Activated CD4-positive, alpha-beta T cell treated with anti-CD3 and anti-CD28 coated beads for 1 hour (primary cell): ENCODE measurements at regions not wholly inside any gene's neighbourhood (a gene's known extent, or its start where the extent isn't known, plus 50 kb on each side); places are given as distances from the start of the nearest gene placed in this dataset.
"Not testable (repeated sequence)": the region's sequence is repeated elsewhere in the genome, so short reads cannot be mapped to it uniquely, and the experiment has no call there.

Experiments used
- DNase-seq: peaks from one replicate; pipeline ENCODE4 v3.0.0-alpha.2; 2020

DNA sequence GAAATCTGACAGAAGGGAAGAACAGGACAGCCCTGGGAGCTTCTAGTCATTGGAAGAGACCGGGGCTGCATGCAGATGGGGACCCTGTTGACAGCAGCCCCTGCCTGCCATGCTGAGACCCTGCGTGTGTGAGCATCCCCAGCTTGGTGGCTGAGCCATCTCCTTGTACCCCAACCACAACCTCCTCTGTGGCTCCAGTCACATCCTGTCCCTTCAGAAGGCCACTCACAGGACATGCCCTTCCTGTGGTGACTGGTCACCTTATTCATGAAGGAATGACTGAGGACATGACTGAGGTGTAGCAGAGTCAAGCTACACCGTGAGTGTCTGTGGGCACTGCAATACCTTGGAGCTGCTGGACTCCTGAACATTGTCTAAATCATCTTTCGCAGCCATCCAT lies 141.8 kb upstream of the ERRFI1 start:
- DNase-seq: no peak

DNA sequence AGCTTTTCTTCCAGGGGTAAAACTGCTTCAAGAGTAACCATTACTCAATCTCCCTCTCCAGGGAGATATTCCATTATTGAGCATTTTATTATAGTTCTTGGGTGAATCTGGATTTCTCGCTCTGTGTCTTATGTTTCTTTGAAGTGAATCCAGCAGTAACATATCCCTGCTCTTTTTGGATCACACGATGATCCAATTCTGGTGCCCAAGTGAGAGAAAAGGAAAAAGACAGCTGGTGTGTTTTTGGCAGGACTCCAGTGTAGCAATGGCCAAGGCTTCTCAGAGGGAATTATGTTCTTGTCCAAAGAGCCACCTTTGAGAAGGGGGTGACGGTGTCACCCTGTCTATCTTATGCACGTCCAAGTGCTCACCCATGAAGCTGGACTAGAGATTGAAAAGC lies 140.3 kb upstream of the ERRFI1 start:
- DNase-seq: no peak

DNA sequence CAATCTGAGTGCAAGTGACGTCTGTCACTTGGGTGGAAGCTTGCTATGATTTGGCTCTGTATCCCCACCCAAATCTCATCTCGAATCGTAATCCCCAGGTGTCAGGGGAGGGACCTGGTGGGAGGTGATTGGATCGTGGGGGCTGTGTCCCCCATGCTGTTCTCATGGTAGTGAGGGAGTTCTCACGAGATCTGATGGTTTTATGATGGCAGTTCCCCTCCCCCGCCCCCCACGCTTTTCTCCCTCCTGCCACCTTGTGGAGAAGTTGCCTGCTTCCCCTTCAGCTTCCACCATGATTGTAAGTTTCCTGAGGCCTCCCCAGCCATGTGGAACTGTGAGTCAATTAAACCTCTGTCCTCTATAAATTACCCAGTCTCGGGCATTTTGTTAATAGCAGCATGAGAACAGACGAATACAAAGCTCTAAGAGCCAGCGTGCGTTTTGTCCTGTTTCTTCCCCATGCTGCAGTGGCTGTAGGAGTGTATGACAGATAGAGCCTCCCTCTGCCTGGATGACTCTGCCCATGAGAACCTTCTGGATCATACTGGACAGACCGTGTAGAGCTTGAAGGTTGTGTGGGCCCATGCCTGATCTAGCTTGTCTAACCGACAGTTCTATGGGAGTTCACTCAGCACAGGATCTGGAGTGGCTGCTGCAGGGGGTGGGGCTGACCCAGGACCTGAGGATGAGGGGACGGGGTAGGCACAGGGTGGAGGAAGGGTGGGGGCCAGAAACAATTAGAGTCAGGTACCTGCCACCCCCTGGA lies 139.7 kb upstream of the ERRFI1 start:
- no peak for DNase-seq

DNA sequence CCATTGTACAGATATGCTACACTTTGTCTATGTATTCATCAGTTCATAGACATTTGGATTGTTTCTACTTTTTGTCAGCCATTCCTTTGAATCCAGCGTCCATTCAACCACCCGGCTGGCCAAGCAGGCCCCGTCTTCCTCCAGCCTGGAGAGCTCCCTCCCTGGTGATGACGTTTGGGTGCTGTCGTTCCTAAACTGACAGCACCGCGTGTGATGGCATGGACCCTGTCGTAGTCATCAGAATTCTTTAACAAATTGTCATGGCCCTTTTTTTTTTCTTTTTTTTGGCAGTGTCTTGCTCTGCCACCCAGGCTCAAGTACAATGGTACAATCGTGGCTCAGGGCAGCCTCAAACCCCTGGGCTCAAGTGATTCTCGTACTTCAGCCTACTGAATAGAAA lies 138.6 kb upstream of the ERRFI1 start:
- DNase-seq: no peak

DNA sequence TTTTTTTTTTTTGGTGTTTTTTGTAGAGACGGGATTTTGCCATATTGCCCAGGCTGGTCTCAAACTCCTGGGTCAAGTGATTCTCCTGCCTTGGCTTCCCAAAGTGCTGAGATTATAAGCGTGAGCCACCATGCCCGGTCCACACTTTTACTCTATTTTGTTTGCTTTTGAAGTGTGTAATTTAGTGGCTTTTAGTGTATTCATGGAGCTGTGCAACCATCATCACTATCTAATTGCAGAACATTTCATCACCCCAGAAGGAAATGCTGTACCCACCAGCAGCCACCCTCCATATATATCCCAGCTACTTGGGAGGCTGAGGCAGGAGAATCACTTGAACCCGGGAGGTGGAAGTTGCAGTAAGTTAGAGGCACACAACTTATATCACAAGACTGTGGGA lies 136.9 kb upstream of the ERRFI1 start:
- DNase-seq: no peak

DNA sequence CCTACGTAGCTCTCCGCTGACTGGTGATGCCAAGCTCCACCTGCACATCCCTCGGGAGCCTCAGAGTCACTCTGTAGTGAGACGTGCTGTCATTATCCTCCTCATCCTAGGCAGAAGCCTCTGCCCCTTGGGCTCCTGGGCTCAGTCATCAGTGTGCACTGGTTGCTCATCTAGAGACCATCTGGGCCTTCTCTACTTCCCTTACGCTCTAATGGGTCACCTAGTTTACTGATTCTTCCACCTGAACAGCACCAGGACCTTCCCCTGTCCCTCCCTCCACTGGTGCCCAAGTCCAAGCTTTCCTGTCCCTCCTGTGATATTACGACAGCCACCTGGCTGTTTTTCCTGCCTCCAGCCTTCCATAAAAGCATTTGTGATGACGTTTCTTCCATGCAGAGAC lies 136.1 kb upstream of the ERRFI1 start:
- no peak for DNase-seq

DNA sequence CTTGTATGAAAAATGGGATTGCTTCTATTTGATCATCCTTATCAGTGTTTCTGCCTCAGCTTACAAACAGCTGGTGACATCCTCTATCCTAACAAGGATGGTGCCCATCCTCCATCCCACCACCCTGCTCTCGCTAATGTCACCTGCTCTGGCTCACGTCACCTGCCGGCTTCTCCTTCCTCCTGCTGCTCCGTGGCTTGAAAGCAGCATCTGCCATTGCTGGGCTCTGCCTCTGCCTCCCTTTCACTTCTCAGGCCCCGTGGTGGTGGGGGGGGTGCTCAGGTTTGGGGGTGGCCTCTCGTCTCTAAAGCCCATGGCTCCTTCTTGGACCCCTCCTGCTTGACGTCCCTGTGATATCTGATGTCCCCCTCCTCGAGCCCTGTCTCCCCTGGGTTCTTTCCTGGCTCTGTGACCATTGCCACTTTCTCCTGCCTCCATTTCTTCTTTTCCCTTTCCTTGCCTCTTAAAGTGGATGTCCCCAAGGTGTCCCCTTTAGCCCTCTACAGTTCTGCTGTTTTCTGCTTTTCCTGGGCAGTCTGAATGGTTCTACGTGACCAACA lies 135.5 kb upstream of the ERRFI1 start:
- DNase-seq: no peak

DNA sequence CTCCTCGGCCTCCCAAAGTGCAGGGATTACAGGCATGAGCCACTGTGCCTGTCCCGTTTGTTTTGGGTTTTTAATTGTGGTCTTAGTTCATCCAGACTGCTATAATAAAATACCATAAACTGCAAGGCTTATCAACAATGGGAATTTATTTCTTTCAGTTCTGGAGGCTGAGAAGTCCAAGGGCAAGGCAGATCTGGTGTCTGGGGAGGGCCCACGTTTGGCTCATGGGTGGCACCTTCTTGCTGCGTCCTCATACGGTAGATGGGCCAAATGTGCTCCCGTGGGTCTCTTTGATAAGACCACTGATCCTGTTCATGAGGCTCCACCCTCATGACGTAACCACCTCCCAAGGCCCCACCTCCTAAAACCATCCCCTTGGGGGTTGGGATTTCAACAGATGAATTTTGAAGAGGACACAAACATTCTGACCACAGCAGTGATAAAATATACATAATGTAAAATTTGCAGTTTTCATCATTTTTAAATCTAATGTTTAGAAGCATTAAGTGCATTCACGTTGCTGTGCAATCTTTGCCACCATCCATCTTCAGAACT lies 133.4 kb upstream of the ERRFI1 start:
- no peak for DNase-seq

DNA sequence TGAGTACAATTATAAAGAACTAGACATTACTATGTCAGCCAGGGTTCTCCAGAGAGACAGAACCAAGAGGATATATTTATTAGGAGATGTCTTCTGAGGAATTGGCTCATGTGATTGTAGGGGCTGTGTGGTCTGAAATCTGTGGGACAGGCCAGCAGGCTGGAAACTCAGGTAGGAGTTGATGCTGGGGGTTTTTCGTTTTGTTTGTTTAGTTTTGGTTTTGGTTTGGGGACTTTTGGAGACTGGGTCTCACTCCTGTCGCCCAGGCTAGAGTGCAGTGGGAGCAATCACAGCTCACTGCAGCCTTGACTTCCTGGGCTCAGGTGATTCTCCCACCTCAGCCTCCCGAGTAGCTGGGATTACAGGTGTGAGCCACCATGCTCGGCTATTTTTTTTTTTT lies 132.9 kb upstream of the ERRFI1 start:
- DNase-seq: no peak

DNA sequence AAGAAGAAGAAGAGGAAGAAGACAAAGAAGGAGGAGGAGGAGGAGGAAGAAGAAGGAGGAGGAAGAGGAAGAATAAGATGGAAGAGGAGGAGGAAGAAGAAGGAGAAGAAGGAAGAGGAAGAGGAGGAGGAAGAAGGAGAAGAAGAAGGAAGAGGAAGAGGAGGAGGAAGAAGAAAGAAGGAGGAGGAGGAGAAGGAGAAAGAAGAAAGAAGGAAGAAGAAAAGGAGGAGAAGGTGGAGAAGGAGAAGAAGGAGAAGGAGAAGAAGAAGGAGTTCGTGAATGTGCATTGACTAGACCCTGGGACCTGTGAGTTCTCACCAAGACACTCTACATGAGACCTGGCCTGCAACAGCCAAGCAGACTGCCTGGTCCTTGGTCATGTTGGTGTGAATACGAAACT lies 131.7 kb upstream of the ERRFI1 start:
- no peak for DNase-seq

DNA sequence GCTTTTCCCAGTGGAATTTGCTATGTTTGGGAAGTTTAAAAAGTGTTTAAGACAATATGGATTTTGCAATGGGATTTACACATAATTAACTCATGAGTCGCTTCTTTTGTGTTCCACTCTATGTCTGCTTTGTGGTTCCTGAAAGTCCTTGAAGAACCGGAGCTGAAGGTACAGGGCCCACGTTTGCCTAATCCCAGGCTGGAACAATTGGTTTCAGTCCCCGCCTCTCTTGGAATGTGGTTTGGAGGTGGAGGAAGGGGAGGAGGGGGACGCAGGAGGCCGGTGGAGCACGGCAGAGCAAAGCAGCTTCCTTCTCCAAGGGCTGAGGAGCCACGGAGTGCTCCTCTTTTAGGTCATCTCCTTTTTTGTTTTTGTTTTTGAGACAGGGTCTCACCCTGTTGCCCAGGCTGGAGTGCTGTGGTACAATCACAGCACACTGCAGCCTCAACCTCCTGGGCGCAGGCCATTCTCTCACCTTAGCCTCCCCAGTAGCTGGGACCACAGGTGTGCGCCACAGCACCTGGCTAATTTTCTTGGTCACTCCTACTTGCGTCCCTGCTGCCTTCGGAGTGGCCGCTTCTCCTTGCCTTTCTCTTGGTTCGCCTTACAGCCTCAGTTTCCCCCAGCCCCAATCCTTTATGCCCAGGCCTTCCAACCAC lies 129.5 kb upstream of the ERRFI1 start:
- no peak for DNase-seq

DNA sequence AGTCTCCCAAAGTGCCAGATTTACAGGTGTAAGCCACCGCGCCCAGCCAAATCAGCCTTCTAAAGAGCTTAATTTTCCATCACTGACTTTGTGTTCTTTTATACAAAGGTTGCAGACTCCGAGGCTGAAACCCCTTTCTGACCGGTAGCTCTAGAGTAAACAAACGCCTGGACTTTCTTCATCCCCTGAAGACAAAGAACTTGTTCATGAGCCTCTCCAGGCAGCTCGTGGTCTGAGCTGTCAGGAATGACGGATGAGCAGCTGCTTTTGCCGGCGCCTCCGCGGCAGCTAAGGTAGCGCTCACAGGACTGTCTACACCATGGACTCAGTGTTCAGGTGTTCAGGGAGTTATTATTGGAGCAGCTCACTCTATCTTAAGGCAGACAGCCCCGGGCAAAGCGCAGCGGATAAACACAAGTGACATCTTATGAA lies 128.5 kb upstream of the ERRFI1 start:
- no peak for DNase-seq

DNA sequence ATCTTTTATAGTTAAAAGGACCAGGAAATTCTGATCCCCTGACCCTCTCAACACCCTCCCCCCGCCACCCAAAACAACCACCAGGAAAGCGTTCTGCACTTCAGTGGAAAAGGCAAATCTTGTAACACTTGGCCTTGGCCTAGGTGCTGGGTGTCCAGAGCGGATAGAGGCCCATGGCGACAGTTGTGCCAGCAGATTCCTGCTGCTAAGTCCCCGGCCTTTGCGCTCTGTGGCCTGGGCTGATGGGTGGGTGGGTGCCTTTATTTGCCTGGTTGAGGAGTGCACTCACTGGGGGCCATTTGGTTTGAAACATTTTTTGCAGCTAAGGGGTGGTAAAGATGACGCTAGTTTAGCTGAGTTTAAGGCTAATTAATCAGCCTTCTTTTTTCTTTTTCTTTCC lies 127.9 kb upstream of the ERRFI1 start:
- DNase-seq: no peak

DNA sequence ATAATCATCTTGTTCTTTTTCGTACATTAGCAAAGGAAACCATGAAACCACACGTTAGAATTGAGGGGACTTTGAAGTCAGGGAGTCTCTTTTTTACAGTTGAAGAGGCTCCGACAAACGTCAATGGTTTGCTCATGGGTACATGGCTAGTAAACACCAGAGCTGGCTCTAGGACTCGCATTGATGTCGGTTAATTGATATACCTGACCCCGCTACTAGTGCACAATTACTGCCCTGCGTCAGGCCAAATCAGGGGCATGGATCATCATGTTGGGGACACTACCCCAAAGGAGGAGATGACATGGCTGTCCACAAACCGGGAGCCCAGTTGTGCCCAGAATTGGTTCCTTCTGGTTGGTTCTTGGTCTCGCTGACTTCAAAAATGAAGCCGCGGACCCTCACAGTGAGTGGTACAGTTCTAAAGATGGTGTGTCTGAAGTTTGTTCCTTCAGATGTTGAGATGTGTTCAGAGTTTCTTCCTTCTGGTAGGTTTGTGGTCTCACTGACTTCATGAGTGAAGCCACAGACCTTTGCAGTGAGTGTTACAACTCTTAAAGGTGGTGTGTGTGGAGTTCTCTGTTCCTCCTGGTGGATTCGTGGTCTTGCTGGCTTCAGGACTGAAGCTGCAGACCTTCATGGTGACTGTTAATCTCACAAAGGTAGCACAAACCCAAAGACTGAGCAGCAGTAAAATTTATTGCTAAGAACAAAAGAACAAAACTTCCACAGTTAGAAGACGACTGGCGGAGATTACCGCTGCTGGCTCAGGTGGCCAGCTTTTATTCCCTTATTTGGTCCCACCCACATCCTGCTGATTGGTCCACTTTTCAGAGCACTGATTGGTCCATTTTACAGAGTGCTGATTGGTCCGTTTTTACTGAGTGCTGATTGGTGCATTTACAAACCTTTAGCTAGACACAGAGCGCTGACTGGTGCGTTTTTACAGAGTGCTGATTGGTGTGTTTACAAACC lies 126.9 kb upstream of the ERRFI1 start:
- DNase-seq: peak; percentile 22

DNA sequence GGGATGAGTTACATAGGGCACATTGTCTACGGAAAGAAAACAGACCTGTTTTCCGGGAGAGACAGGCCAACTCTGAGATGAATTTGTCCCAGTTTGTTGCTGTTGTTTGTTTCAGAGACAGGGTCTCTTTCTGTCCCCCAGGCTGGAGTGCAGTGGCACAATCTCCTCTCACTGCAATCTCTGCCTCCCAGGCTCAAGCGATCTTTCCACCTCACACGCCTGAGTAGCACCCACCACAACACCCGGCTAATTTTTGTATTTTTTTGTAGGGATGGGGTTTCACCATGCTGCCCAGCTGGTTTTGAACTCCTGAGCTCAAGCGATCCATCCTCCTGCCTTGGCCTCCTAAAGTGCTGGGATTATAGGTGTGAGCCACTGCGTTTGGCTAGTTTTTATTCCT lies 125.5 kb upstream of the ERRFI1 start:
- no peak for DNase-seq

DNA sequence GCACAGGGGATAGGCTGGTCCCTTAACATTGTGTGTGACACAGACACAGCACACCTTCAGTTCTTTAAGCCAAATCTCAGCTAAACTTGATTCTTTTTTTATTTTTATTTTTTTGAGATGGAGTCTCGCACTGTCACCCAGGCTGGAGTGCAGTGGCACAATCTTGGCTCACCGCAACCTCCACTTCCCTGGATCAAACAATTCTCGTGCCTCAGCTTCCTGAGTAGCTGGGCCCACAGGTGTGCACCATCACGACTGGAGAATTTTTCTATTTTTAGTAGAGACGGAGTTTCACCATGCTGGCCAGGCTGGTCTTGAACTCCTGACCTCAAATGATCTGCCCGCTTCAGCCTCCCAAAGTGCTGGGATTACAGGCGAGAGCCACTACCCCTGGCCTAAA lies 123.6 kb upstream of the ERRFI1 start:
- not testable (repeated sequence) for DNase-seq

DNA sequence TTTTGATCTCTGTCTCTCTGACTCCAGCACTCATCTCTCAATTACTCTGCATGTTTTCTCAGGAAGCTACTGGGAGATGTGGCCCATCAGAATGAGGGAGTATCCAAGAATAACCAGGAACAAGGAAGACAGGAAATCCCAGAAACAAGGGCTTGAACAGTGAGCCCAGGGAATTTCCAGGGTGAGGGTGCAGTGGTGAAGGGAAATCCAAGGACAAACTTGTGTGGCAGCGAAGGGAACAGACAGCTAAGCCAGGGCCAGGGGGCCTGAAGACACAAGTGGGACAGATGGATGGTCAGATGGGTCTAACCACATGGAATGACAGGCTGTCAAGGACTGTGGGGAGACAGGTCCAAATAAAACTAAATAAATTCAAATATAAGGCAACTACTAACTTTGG lies 121.8 kb upstream of the ERRFI1 start:
- DNase-seq: no peak

DNA sequence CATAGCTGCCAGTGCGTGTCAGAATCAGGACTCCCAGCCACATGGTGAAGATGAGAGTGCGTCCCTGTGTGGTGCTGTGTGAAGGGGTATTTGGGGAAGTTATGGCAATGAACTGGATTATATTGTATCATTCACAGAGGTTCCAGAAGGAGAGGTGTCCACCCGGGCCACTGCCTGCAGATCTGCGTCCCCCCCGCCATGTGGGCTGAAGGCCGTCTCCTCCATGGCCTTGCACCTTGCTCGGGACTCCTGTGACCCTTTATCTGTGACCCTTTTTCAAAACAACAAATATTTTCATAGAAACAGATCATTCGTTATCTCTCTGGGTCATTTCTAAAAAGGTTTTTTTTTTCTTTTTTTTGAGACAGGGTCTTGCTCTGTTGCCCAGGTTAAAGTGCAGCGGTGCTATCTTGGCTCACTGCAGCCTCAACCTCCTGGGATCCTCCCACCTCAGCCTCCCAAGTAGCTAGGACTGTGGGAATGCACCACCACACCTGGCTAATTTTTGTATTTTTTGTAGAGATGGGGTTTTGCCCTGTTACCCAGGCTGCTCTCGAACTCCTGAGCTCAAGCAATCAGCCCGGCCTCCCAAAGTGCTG lies 120.2 kb upstream of the ERRFI1 start:
- no peak for DNase-seq

DNA sequence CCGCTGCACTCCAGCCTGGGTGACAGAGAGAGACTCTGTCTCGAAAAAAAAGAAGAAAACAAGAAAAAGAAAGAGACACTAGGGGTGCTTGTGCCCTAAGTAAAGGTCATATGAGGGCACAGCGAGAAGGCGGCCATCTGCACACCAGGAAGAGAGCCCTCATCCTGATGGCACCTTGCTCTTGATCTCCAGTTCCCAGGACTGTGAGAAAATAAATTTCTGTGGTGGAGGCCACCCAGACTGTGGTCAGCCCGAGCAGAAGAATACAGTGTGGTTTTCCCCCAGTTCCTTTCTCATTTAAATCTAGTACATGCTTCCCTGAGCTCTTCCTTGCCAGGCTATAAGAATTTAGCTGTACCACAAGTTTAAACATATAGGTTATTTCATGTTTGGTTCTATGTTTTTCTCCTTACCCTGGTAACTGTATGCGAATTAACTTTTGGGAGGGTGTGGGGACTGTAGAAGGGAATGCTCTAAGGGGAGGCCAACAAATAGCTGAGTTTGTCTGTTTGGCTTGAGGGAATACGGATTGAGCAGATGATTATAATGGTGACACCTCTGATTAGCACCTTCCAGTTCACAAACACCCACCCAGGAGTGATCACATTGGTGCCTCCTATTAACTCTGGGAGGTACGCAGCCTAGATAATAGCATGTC lies 119.6 kb upstream of the ERRFI1 start:
- DNase-seq: no peak

DNA sequence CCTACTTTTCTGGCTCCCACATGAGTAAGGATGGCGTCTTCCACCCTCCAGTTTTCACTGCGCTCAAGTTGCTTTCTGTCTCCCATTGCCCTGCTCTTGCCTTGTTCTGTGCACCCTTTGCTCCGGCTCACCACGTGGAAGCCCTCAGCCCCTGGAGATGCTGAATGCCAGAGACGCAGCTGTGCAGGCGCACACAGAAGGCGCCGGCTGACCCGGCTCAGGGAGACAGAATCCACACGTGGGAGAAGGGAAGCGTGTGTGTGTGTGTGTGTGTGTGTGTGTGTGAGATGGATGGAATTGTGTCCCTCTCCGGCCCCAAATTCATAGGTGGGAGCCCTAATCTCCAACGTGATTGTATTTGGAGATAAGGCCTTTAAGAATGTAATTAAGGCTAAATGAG lies 118.2 kb upstream of the ERRFI1 start:
- no peak for DNase-seq

DNA sequence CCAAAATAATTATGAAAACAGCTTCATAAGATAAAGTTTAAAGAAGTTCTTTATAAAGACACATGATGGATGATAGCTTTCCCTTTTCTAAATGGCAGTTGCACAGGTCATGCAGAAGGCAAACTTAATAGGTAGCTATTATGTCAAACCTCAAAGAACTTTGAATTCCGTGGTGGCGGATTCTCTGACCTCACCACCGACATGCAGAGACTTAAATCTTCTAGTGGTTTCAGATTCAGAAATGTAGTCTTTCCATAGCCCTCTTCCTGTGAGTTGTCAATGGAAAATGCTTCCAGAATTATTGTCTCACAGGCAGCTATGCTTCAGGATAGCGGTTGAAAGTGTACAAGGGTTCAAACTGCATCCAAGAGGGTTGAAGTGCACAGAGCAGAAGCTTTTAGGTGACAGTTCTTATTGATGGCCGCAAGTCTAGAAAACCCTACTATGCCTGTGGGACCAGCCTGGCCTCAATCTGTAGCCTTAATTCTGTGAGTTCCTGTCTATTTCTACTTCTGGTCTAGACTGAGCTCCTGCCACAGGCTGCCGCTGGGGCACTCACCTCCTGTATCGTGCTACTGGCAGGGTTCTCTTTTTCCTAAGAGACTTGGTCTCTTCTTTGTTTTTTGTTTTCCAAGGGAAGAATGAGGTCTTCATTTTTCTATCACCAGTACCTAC lies 117.0 kb upstream of the ERRFI1 start:
- no peak for DNase-seq
